HAP-1 (cell line): ENCODE measurements at regions not wholly inside any gene's neighbourhood (a gene's known extent, or its start where the extent isn't known, plus 50 kb on each side); places are given as distances from the start of the nearest gene placed in this dataset.

ENCODE experiments used
- DNase-seq, 2 experiments: peaks; one replicate each; pipeline ENCODE4 v3.0.0-alpha.2; 2016 to 2020; ENCODE audit warnings: low spot score in 2 of 2
- H3K27me3 ChIP-seq: fragments of 250-450 bp; sonication (Bioruptor Pico); 2 replicates; pipeline ENCODE4 v1.5.1; 2020; ENCODE audit warnings: low read depth, mild to moderate bottlenecking, moderate library complexity
- H3K36me3 ChIP-seq: fragments of 250-450 bp; sonication (Bioruptor Pico); replicated peaks from 2 replicates; pipeline ENCODE4 v1.5.1; 2020; ENCODE audit warnings: mild to moderate bottlenecking
- H3K4me1 ChIP-seq: fragments of 250-450 bp; sonication (Bioruptor Pico); 2 replicates; pipeline ENCODE4 v1.5.1; 2020; ENCODE audit warnings: mild to moderate bottlenecking
- H3K4me3 ChIP-seq: fragments of 250-450 bp; sonication (Bioruptor Pico); 2 replicates; pipeline ENCODE4 v1.5.1; 2020; ENCODE audit warnings: mild to moderate bottlenecking, moderate library complexity
- H3K9me3 ChIP-seq: fragments of 250-450 bp; sonication (Bioruptor Pico); 2 replicates; pipeline ENCODE4 v1.5.1; 2020; ENCODE audit warnings: mild to moderate bottlenecking, moderate library complexity
- in situ Hi-C: fragments of 300-500 bp; cut with MboI; formaldehyde crosslinking; loops from 3 replicates; pipeline ENCODE4 v1.14.3; 2020; ENCODE audit warnings: low sequenced_read_pairs, inconsistent platforms, mixed read lengths

- Histone ChIP-seq H3K4me1 (no peaks in the 10 kb centered on the region), H3K36me3 (no peaks in the 10 kb centered on the region), H3K27me3 (no peaks in the 10 kb centered on the region), H3K9me3 (no peaks in the 10 kb centered on the region), H3K4me3 (no peak overlapping the region)
- in situ Hi-C loops: no loop called here
- DNase-seq: no peak
These were observed 477.3 kb downstream of the KCNJ2 start for GRCh38 chr17:70646673-70647072.

- Histone ChIP-seq H3K4me1 (no peaks in the 10 kb centered on the region), H3K9me3 (no peaks in the 10 kb centered on the region), H3K4me3 (no peak overlapping the region), H3K36me3 (no peaks in the 10 kb centered on the region), H3K27me3 (no peaks in the 10 kb centered on the region)
- no peak for DNase-seq
- in situ Hi-C loops: no loop called here
These were observed 478.8 kb downstream of the KCNJ2 start for GRCh38 chr17:70648166-70648565.

- Histone ChIP-seq H3K36me3 (no peaks in the 10 kb centered on the region), H3K27me3 (no peaks in the 10 kb centered on the region), H3K4me1 (no peaks in the 10 kb centered on the region), H3K4me3 (no peak overlapping the region), H3K9me3 (no peaks in the 10 kb centered on the region)
- no peak for DNase-seq
- in situ Hi-C loops: no loop called here
These were observed 484.5 kb downstream of the KCNJ2 start for GRCh38 chr17:70653850-70654249.

- Histone ChIP-seq H3K27me3 (no peaks in the 10 kb centered on the region), H3K4me1 (no peaks in the 10 kb centered on the region), H3K36me3 (no peaks in the 10 kb centered on the region), H3K4me3 (no peak overlapping the region), H3K9me3 (no peaks in the 10 kb centered on the region)
- DNase-seq: no peak
- in situ Hi-C loops: no loop called here
These were observed 485.4 kb downstream of the KCNJ2 start for GRCh38 chr17:70654706-70655105.

GRCh38 chr17:70655176-70655958, 486.0 kb downstream of the KCNJ2 start:
- Histone ChIP-seq H3K4me1 (no peaks in the 10 kb centered on the region), H3K36me3 (no peaks in the 10 kb centered on the region), H3K4me3 (no peak overlapping the region), H3K9me3 (no peaks in the 10 kb centered on the region), H3K27me3 (no peaks in the 10 kb centered on the region)
- DNase-seq: no peak
- in situ Hi-C loops: no loop called here

GRCh38 chr17:70658317-70658716, 489.0 kb downstream of the KCNJ2 start:
- no peak for DNase-seq
- Histone ChIP-seq H3K9me3 (no peaks in the 10 kb centered on the region), H3K4me3 (no peak overlapping the region), H3K4me1 (no peaks in the 10 kb centered on the region), H3K27me3 (no peaks in the 10 kb centered on the region), H3K36me3 (no peaks in the 10 kb centered on the region)
- in situ Hi-C loops: no loop called here

- DNase-seq: no peak
- Histone ChIP-seq H3K9me3 (no peaks in the 10 kb centered on the region), H3K36me3 (no peaks in the 10 kb centered on the region), H3K4me3 (no peak overlapping the region), H3K27me3 (no peaks in the 10 kb centered on the region), H3K4me1 (no peaks in the 10 kb centered on the region)
- in situ Hi-C loops: no loop called here
These were observed 489.5 kb downstream of the KCNJ2 start for GRCh38 chr17:70658840-70659239.

GRCh38 chr17:70661342-70662222, 492.2 kb downstream of the KCNJ2 start:
- Histone ChIP-seq H3K36me3 (no peaks in the 10 kb centered on the region), H3K4me1 (no peaks in the 10 kb centered on the region), H3K27me3 (no peaks in the 10 kb centered on the region), H3K4me3 (no peak overlapping the region), H3K9me3 (no peaks in the 10 kb centered on the region)
- DNase-seq: no peak
- in situ Hi-C loops: no loop called here

- Histone ChIP-seq H3K9me3 (no peaks in the 10 kb centered on the region), H3K36me3 (no peaks in the 10 kb centered on the region), H3K4me3 (no peak overlapping the region), H3K4me1 (no peaks in the 10 kb centered on the region), H3K27me3 (no peaks in the 10 kb centered on the region)
- in situ Hi-C loops: no loop called here
- DNase-seq: no peak
These were observed 499.1 kb downstream of the KCNJ2 start for GRCh38 chr17:70668276-70668937.

GRCh38 chr17:70668938-70669778, 499.8 kb downstream of the KCNJ2 start:
- Histone ChIP-seq H3K4me3 (no peak overlapping the region), H3K9me3 (no peaks in the 10 kb centered on the region), H3K4me1 (no peaks in the 10 kb centered on the region), H3K27me3 (no peaks in the 10 kb centered on the region), H3K36me3 (no peaks in the 10 kb centered on the region)
- in situ Hi-C loops: no loop called here
- no peak for DNase-seq

- no peak overlapping the region for H3K4me3 ChIP-seq
- no peaks in the 10 kb centered on the region for H3K4me1 ChIP-seq
- H3K27me3 ChIP-seq: no peaks in the 10 kb centered on the region
- DNase-seq: no peak
- H3K9me3 ChIP-seq: no peaks in the 10 kb centered on the region
- in situ Hi-C loops: no loop called here
- H3K36me3 ChIP-seq: no peaks in the 10 kb centered on the region
These were observed 504.7 kb downstream of the KCNJ2 start for GRCh38 chr17:70674061-70674460.

- DNase-seq: no peak
These were observed 505.8 kb downstream of the KCNJ2 start for GRCh38 chr17:70675070-70675590.

More at GRCh38 chr17:70675070-70675590, 505.8 kb downstream of the KCNJ2 start:
- no peaks in the 10 kb centered on the region for H3K4me1 ChIP-seq
- no peaks in the 10 kb centered on the region for H3K36me3 ChIP-seq
- H3K9me3 ChIP-seq: no peaks in the 10 kb centered on the region
- in situ Hi-C loops: no loop called here
- no peak overlapping the region for H3K4me3 ChIP-seq
- no peaks in the 10 kb centered on the region for H3K27me3 ChIP-seq
